H9 (cell line): ENCODE measurements at regions not wholly inside any gene's neighbourhood (a gene's known extent, or its start where the extent isn't known, plus 50 kb on each side); places are given as distances from the start of the nearest gene placed in this dataset.

Experiments
- DNase-seq: peaks from one replicate; pipeline ENCODE4 v3.0.0-alpha.2; 2017
- H2AFZ ChIP-seq: one replicate; pipeline ENCODE4 v1.6.1; 2013; ENCODE audit warnings: mild to moderate bottlenecking, low read length, control low read depth, moderate library complexity
- H2AK5ac ChIP-seq: 2 replicates; pipeline ENCODE4 v1.6.1; 2013; ENCODE audit warnings: low read length, control low read depth, mixed read lengths; ENCODE audit not compliant: insufficient read length
- H2BK120ac ChIP-seq: one replicate; pipeline ENCODE4 v1.6.1; 2013; ENCODE audit warnings: low read depth, mild to moderate bottlenecking, low read length, control low read depth, inconsistent platforms; ENCODE audit not compliant: poor library complexity, severe bottlenecking
- H2BK12ac ChIP-seq: 2 replicates; pipeline ENCODE4 v1.6.1; 2013; ENCODE audit warnings: low read length, control low read depth, mixed read lengths, low read depth; ENCODE audit not compliant: insufficient read length
- H2BK15ac ChIP-seq: 2 replicates; pipeline ENCODE4 v1.6.1; 2013; ENCODE audit warnings: low read depth, low read length, control low read depth
- H2BK20ac ChIP-seq: one replicate; pipeline ENCODE4 v1.6.1; 2013; ENCODE audit warnings: low read depth, mild to moderate bottlenecking, low read length, control low read depth, inconsistent platforms; ENCODE audit not compliant: poor library complexity, severe bottlenecking
- H2BK5ac ChIP-seq: 2 replicates; pipeline ENCODE4 v1.6.1; 2013; ENCODE audit warnings: low read length, control low read depth, mixed read lengths; ENCODE audit not compliant: insufficient read length
- H3K14ac ChIP-seq: 2 replicates; pipeline ENCODE4 v1.6.1; 2013; ENCODE audit warnings: low read length, control low read depth; ENCODE audit not compliant: insufficient read depth
- H3K18ac ChIP-seq: 2 replicates; pipeline ENCODE4 v1.6.1; 2013; ENCODE audit warnings: low read depth, mild to moderate bottlenecking, mixed read lengths, low read length, control low read depth; ENCODE audit not compliant: insufficient read length
- H3K23ac ChIP-seq: 2 replicates; pipeline ENCODE4 v1.6.1; 2013; ENCODE audit warnings: low read length, control low read depth, mixed read lengths, low read depth; ENCODE audit not compliant: insufficient read length
- H3K23me2 ChIP-seq: 2 replicates; pipeline ENCODE4 v1.6.1; 2013; ENCODE audit warnings: low read depth, mild to moderate bottlenecking, mixed read lengths, low read length, control low read depth; ENCODE audit not compliant: insufficient read length, poor library complexity, severe bottlenecking
- H3K27ac ChIP-seq: 2 replicates; pipeline ENCODE4 v1.5.1; 2013; ENCODE audit warnings: low read length, control low read depth, mixed read lengths, low read depth; ENCODE audit not compliant: insufficient read length
- H3K27me3 ChIP-seq: 2 replicates; pipeline ENCODE4 v1.6.1; 2013; ENCODE audit warnings: low read length, control low read depth, inconsistent platforms; ENCODE audit not compliant: insufficient read depth
- H3K4ac ChIP-seq: 2 replicates; pipeline ENCODE4 v1.6.1; 2013; ENCODE audit warnings: low read depth, mild to moderate bottlenecking, control low read depth, inconsistent platforms, low read length, moderate library complexity
- H3K4me1 ChIP-seq: 2 replicates; pipeline ENCODE4 v1.6.1; 2013; ENCODE audit warnings: low read length, control low read depth, inconsistent platforms; ENCODE audit not compliant: insufficient read depth
- H3K4me2 ChIP-seq: 2 replicates; pipeline ENCODE4 v1.6.1; 2013; ENCODE audit warnings: low read length, control low read depth, mixed read lengths; ENCODE audit not compliant: insufficient read length, insufficient read depth
- H3K56ac ChIP-seq: 2 replicates; pipeline ENCODE4 v1.6.1; 2013; ENCODE audit warnings: low read depth, mild to moderate bottlenecking, mixed read lengths, low read length, control low read depth; ENCODE audit not compliant: insufficient read length
- H3K79me1 ChIP-seq: 2 replicates; pipeline ENCODE4 v1.6.1; 2013; ENCODE audit warnings: low read depth, mild to moderate bottlenecking, moderate library complexity, low read length, control low read depth, inconsistent platforms; ENCODE audit not compliant: insufficient read depth, poor library complexity, severe bottlenecking
- H3K79me2 ChIP-seq: 2 replicates; pipeline ENCODE4 v1.6.1; 2013; ENCODE audit warnings: low read length, control low read depth, inconsistent platforms; ENCODE audit not compliant: insufficient read depth
- H3K9ac ChIP-seq: 2 replicates; pipeline ENCODE4 v1.6.1; 2013; ENCODE audit warnings: low read length, control low read depth, mixed read lengths; ENCODE audit not compliant: insufficient read length; ENCODE audit errors: extremely low read depth
- H3K9me3 ChIP-seq: one replicate; pipeline ENCODE4 v1.6.1; 2013; ENCODE audit warnings: low read depth, low read length, inconsistent platforms; ENCODE audit not compliant: control insufficient read depth
- H3T11ph ChIP-seq: one replicate; pipeline ENCODE4 v1.6.1; 2013; ENCODE audit warnings: mild to moderate bottlenecking, low read length, control low read depth, inconsistent platforms
- H4K20me1 ChIP-seq: one replicate; pipeline ENCODE4 v1.6.1; 2013; ENCODE audit not compliant: control insufficient read depth, insufficient read length, insufficient read depth
- H4K5ac ChIP-seq: 2 replicates; pipeline ENCODE4 v1.6.1; 2013; ENCODE audit warnings: low read depth, mild to moderate bottlenecking, mixed read lengths, low read length, control low read depth; ENCODE audit not compliant: insufficient read length
- H4K8ac ChIP-seq: replicated peaks from 2 replicates; pipeline ENCODE4 v1.6.1; 2013; ENCODE audit warnings: low read length, control low read depth, mixed read lengths, low read depth; ENCODE audit not compliant: insufficient read length
- H4K91ac ChIP-seq: 2 replicates; pipeline ENCODE4 v1.6.1; 2013; ENCODE audit warnings: low read depth, mild to moderate bottlenecking, moderate library complexity, mixed read lengths, low read length, control low read depth; ENCODE audit not compliant: insufficient read length
- H3K27ac Mint-ChIP-seq, 3 experiments: 2 replicates in 2 of 3; 3 replicates in 1 of 3; pipeline ENCODE4 v1.8.0; 2020 to 2021; ENCODE audit warnings: mixed read lengths in 3 of 3, mild to moderate bottlenecking in 1 of 3, moderate library complexity in 1 of 3
- H3K27me3 Mint-ChIP-seq: 2 replicates; pipeline ENCODE4 v1.8.0; 2021; ENCODE audit warnings: low read depth, mild to moderate bottlenecking, moderate library complexity, mixed read lengths
- H3K36me3 Mint-ChIP-seq, 3 experiments: 2 replicates in 2 of 3; 3 replicates in 1 of 3; pipeline ENCODE4 v1.8.0; 2020 to 2021; ENCODE audit warnings: low read depth in 3 of 3, mixed read lengths in 3 of 3; ENCODE audit not compliant: insufficient read depth in 1 of 3
- H3K4me1 Mint-ChIP-seq, 2 experiments: 2 replicates each; pipeline ENCODE4 v1.8.0; 2020; ENCODE audit warnings: mixed read lengths in 2 of 2
- H3K4me3 Mint-ChIP-seq, 2 experiments: 2 replicates in 1 of 2; 3 replicates in 1 of 2; pipeline ENCODE4 v1.8.0; 2020 to 2021; ENCODE audit warnings: mild to moderate bottlenecking in 2 of 2, mixed read lengths in 2 of 2, moderate library complexity in 1 of 2
- H3K9me3 Mint-ChIP-seq, 2 experiments: 2 replicates in 1 of 2; 3 replicates in 1 of 2; pipeline ENCODE4 v1.8.0; 2020; ENCODE audit warnings: mild to moderate bottlenecking in 2 of 2, mixed read lengths in 2 of 2, moderate library complexity in 1 of 2
- CTCF ChIP-seq: fragments of 200-600 bp; sonication (generic); conservative IDR thresholded peaks from 3 replicates; pipeline ENCODE4 v1.8.0; 2021; ENCODE audit warnings: antibody characterized with exemption, mild to moderate bottlenecking
- WGBS: extraction: QIAGEN DNeasy Blood & Tissue Kit; methylation state at CpG from one replicate; pipeline ENCODE4 v1.1.7; 2013; ENCODE audit warnings: missing lambda C conversion rate, low lambda C conversion rate, mixed read lengths; ENCODE audit not compliant: insufficient read length; ENCODE audit errors: extremely low coverage; 5-methylcytosine and 5-hydroxymethylcytosine counted together

- Histone ChIP-seq H3K23ac (no peak overlapping the region), H3K56ac (no peak overlapping the region), H3K27me3 (no peaks in the 10 kb centered on the region), H3K23me2 (no peaks in the 10 kb centered on the region), H3K14ac (no peak overlapping the region), H2BK15ac (no peak overlapping the region), H3K79me2 (no peaks in the 10 kb centered on the region), H3K9me3 (no peaks in the 10 kb centered on the region), H2BK20ac (no peak overlapping the region), H3K4ac (no peak overlapping the region), H3K4me2 (no peak overlapping the region), H2BK120ac (no peak overlapping the region), H4K91ac (no peak overlapping the region), H2AFZ (no peak overlapping the region), H2BK5ac (no peak overlapping the region), H3T11ph (no peak overlapping the region), H3K9ac (no peak overlapping the region), H4K8ac (no peak overlapping the region), H4K20me1 (no peaks in the 10 kb centered on the region), H4K5ac (no peak overlapping the region), H2AK5ac (no peak overlapping the region), H3K4me1 (no peaks in the 10 kb centered on the region; the same call in 1 of the 2 replicates), H3K18ac (no peak overlapping the region), H3K27ac (no peak overlapping the region), H3K79me1 (no peaks in the 10 kb centered on the region), H2BK12ac (no peak overlapping the region)
- Mint-ChIP-seq H3K4me3 (no peak overlapping the region), H3K36me3 (no peaks in the 10 kb centered on the region; a peak in 1 of 7 replicates), H3K27ac (no peak overlapping the region), H3K4me1 (0 out of 4 replicates have a peak, but pooled peaks cover 0 to 5% of the 10 kb centered on the region in 2 experiments), H3K9me3 (no peaks in the 10 kb centered on the region), H3K27me3 (peaks cover 4% of the 10 kb centered on the region; the same call in 1 of the 2 replicates)
- WGBS, result no CpG with 5 or more reads among the region's 1 CpG
- no peak for TF ChIP-seq CTCF
- no peak for DNase-seq
Measured at GRCh38 chr18:40035966-40036365, 1919.1 kb upstream of the PIK3C3 start.
